ENCODE measurements at regions not wholly inside any gene's neighbourhood (a gene's known extent, or its start where the extent isn't known, plus 50 kb on each side); places are given as distances from the start of the nearest gene placed in this dataset.

- Histone ChIP-seq H4K20me1 (ENCODE audit: insufficient read depth) (no peaks in the 10 kb centered on the region), H3K27ac (ENCODE audit: low read length) (no peak overlapping the region), H3F3A (ENCODE audit: insufficient read depth, low read length, poor library complexity, severe bottlenecking) (no peaks in the 10 kb centered on the region), H3K9ac (ENCODE audit: low read length) (no peak overlapping the region), H3K36me3 (ENCODE audit: insufficient read depth, low read length) (no peaks in the 10 kb centered on the region), H3K9me3 (ENCODE audit: low read length) (no peaks in the 10 kb centered on the region), H3K4me2 (ENCODE audit: low read length) (no peak overlapping the region), H3K27me3 (ENCODE audit: insufficient read depth, low read depth, low read length) (no peaks in the 10 kb centered on the region), H3K4me3 (ENCODE audit: low read length) (no peak overlapping the region), H3K79me2 (replicated peaks; ENCODE audit: insufficient read depth, low read length) (no peaks in the 10 kb centered on the region), H3K9me2 (ENCODE audit: insufficient read depth, low read length) (no peaks in the 10 kb centered on the region), H2AFZ (ENCODE audit: low read depth, low read length) (no peak overlapping the region)
- TF ChIP-seq SMC3 (conservative IDR thresholded peaks at IDR 0.05; ENCODE audit: poor library complexity) (no peak), EZH2 (IDR thresholded peaks at IDR 0.05; ENCODE audit: borderline replicate concordance, insufficient read depth, low read length, poor library complexity, severe bottlenecking) (no peak), POLR2AphosphoS5 (IDR thresholded peaks at IDR 0.05) (no peak)
These were observed 63.2 kb upstream of the PHF14 start for GRCh38 chr7:10910447-10910846.

- Histone ChIP-seq H3K27me3 (ENCODE audit: insufficient read depth, low read depth, low read length) (no peaks in the 10 kb centered on the region), H3K36me3 (ENCODE audit: insufficient read depth, low read length) (no peaks in the 10 kb centered on the region), H3F3A (ENCODE audit: insufficient read depth, low read length, poor library complexity, severe bottlenecking) (no peaks in the 10 kb centered on the region), H3K4me3 (ENCODE audit: low read length) (no peak overlapping the region), H2AFZ (ENCODE audit: low read depth, low read length) (no peak overlapping the region), H3K27ac (ENCODE audit: low read length) (no peak overlapping the region), H3K9me3 (ENCODE audit: low read length) (no peaks in the 10 kb centered on the region), H3K4me2 (ENCODE audit: low read length) (no peak overlapping the region), H3K9ac (ENCODE audit: low read length) (no peak overlapping the region), H3K79me2 (replicated peaks; ENCODE audit: insufficient read depth, low read length) (no peaks in the 10 kb centered on the region), H4K20me1 (ENCODE audit: insufficient read depth) (no peaks in the 10 kb centered on the region), H3K9me2 (ENCODE audit: insufficient read depth, low read length) (no peaks in the 10 kb centered on the region)
- TF ChIP-seq CTCF (IDR thresholded peaks at IDR 0.05; ENCODE audit: poor library complexity, severe bottlenecking) (no peak), TAF1 (IDR thresholded peaks at IDR 0.05; ENCODE audit: low read depth) (no peak), EZH2 (IDR thresholded peaks at IDR 0.05; ENCODE audit: borderline replicate concordance, insufficient read depth, low read length, poor library complexity, severe bottlenecking) (no peak), REST (IDR thresholded peaks at IDR 0.05; ENCODE audit: borderline replicate concordance) (no peak), SMC3 (conservative IDR thresholded peaks at IDR 0.05; ENCODE audit: poor library complexity) (no peak), EP300 (conservative IDR thresholded peaks at IDR 0.05; ENCODE audit: poor library complexity, severe bottlenecking) (no peak)
These were observed 61.6 kb upstream of the PHF14 start for GRCh38 chr7:10912077-10912476.

- Histone ChIP-seq H4K20me1 (ENCODE audit: insufficient read depth) (no peaks in the 10 kb centered on the region), H3K4me2 (ENCODE audit: low read length) (no peak overlapping the region), H3K27me3 (ENCODE audit: insufficient read depth, low read depth, low read length) (no peaks in the 10 kb centered on the region), H3K9me3 (ENCODE audit: low read length) (no peaks in the 10 kb centered on the region), H3K36me3 (ENCODE audit: insufficient read depth, low read length) (no peaks in the 10 kb centered on the region), H3F3A (ENCODE audit: insufficient read depth, low read length, poor library complexity, severe bottlenecking) (no peaks in the 10 kb centered on the region), H3K79me2 (replicated peaks; ENCODE audit: insufficient read depth, low read length) (no peaks in the 10 kb centered on the region), H3K9me2 (ENCODE audit: insufficient read depth, low read length) (no peaks in the 10 kb centered on the region), H3K27ac (ENCODE audit: low read length) (no peak overlapping the region), H2AFZ (ENCODE audit: low read depth, low read length) (no peak overlapping the region), H3K9ac (ENCODE audit: low read length) (no peak overlapping the region), H3K4me3 (ENCODE audit: low read length) (no peak overlapping the region)
- TF ChIP-seq TAF1 (IDR thresholded peaks at IDR 0.05; ENCODE audit: low read depth) (no peak), MXI1 (conservative IDR thresholded peaks at IDR 0.05; ENCODE audit: poor library complexity, severe bottlenecking) (no peak), CTCF (IDR thresholded peaks at IDR 0.05; ENCODE audit: poor library complexity, severe bottlenecking) (no peak), SMC3 (conservative IDR thresholded peaks at IDR 0.05; ENCODE audit: poor library complexity) (no peak), POLR2AphosphoS5 (IDR thresholded peaks at IDR 0.05) (no peak), EZH2 (IDR thresholded peaks at IDR 0.05; ENCODE audit: borderline replicate concordance, insufficient read depth, low read length, poor library complexity, severe bottlenecking) (no peak), EP300 (conservative IDR thresholded peaks at IDR 0.05; ENCODE audit: poor library complexity, severe bottlenecking) (no peak), REST (IDR thresholded peaks at IDR 0.05; ENCODE audit: borderline replicate concordance) (no peak), RAD21 (conservative IDR thresholded peaks at IDR 0.05) (no peak)
These were observed 60.2 kb upstream of the PHF14 start for GRCh38 chr7:10913457-10913856.

All from neural cell (in vitro differentiated cells).